ENCODE measurements at regions not wholly inside any gene's neighbourhood (a gene's known extent, or its start where the extent isn't known, plus 50 kb on each side); places are given as distances from the start of the nearest gene placed in this dataset.
"Not testable (repeated sequence)": the region's sequence is repeated elsewhere in the genome, so short reads cannot be mapped to it uniquely, and the experiment has no call there.

GRCh38 chr2:36302911-36303310 is 52.7 kb upstream of the CRIM1 start:
- no peak for DNase-seq

- no peak for DNase-seq
These were observed 53.7 kb upstream of the CRIM1 start for GRCh38 chr2:36301843-36302242.

- no peak for DNase-seq
These were observed 54.9 kb upstream of the CRIM1 start for GRCh38 chr2:36300697-36301096.

GRCh38 chr2:36296798-36297197 is 58.8 kb upstream of the CRIM1 start:
- no peak for DNase-seq

GRCh38 chr2:36294316-36294721 is 61.3 kb upstream of the CRIM1 start:
- no peak for DNase-seq

GRCh38 chr2:36290306-36290856 is 65.2 kb upstream of the CRIM1 start:
- DNase-seq, result no peak

GRCh38 chr2:36289731-36290130 is 65.8 kb upstream of the CRIM1 start:
- DNase-seq, result no peak

GRCh38 chr2:36287363-36288275 is 68.0 kb upstream of the CRIM1 start:
- DNase-seq, result no peak

GRCh38 chr2:36279506-36279905 is 76.1 kb upstream of the CRIM1 start:
- not testable (repeated sequence) for DNase-seq

GRCh38 chr2:36277881-36278523 is 77.6 kb upstream of the CRIM1 start:
- no peak for DNase-seq

- DNase-seq, result no peak
These were observed 78.3 kb upstream of the CRIM1 start for GRCh38 chr2:36277146-36277808.

- no peak for DNase-seq
These were observed 84.3 kb upstream of the CRIM1 start for GRCh38 chr2:36271266-36271665.

- no peak for DNase-seq
These were observed 84.8 kb upstream of the CRIM1 start for GRCh38 chr2:36270758-36271157.

- no peak for DNase-seq
These were observed 88.4 kb upstream of the CRIM1 start for GRCh38 chr2:36267194-36267593.

- DNase-seq, result no peak
These were observed 88.9 kb upstream of the CRIM1 start for GRCh38 chr2:36266536-36267121.

- DNase-seq, result no peak
These were observed 93.0 kb upstream of the CRIM1 start for GRCh38 chr2:36262581-36262980.

GRCh38 chr2:36255863-36256262 is 99.7 kb upstream of the CRIM1 start:
- DNase-seq, result no peak

GRCh38 chr2:36253086-36253485 is 102.5 kb upstream of the CRIM1 start:
- DNase-seq, result no peak

GRCh38 chr2:36246320-36246990 is 109.1 kb upstream of the CRIM1 start:
- no peak for DNase-seq

GRCh38 chr2:36245651-36246050 is 109.9 kb upstream of the CRIM1 start:
- no peak for DNase-seq

- DNase-seq, result no peak
These were observed 117.5 kb upstream of the CRIM1 start for GRCh38 chr2:36238106-36238505.

GRCh38 chr2:36235882-36236281 is 119.7 kb upstream of the CRIM1 start:
- no peak for DNase-seq

GRCh38 chr2:36235426-36235825 is 120.2 kb upstream of the CRIM1 start:
- no peak for DNase-seq
